GM20000 (cell line): ENCODE measurements at regions not wholly inside any gene's neighbourhood (a gene's known extent, or its start where the extent isn't known, plus 50 kb on each side); places are given as distances from the start of the nearest gene placed in this dataset.

ENCODE experiments used
- DNase-seq: peaks from one replicate; pipeline ENCODE4 v3.0.0; 2012; ENCODE audit warnings: low spot score
- CTCF ChIP-seq: IDR thresholded peaks from 2 replicates; pipeline ENCODE4 v1.5.1; 2012; ENCODE audit warnings: mild to moderate bottlenecking, control low read depth; ENCODE audit errors: extremely low read depth, missing control alignments

DNA sequence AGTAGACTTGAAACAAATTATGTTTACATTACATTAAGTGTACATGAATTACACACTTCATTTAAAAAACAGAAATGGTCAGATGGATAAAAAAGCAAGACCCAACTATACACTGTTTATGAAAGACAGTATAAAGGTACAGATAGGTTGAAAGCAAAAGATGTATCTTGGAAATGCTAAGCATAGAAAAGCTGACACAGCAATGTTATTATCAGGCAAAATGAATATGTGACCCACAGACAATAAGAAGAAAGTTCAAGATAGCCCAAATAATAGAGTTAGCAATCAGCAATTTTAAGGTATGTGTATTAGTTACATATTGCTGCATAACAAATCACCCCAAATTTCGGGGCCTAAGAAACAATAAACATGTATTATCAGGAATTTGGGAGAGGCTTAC is 153.5 kb downstream of the DHRS2 start:
- DNase-seq = no peak
- no peak for TF ChIP-seq CTCF

DNA sequence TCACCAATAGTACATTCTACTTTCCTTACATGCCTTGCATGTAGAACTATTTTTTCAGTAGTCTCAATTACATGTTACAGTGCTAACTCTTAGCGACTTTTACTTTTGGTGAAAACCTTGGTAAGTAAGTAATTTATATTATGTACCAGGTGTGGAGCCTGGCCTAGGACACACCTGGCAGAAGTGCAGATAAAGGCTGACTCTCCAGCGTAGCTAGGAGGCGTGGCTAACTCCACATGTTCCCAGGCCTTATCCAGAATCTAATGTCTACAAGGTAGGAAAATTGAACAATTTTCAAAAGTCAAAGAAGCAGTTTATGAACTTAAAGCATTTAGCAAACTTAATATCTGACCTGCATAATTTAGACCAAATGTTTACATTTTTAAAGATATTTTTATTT is 157.4 kb downstream of the DHRS2 start:
- no peak for DNase-seq
- TF ChIP-seq CTCF = no peak

GRCh38 chr14:23800811-23801210 is 152.8 kb upstream of the DHRS4 start:
- DNase-seq = no peak
- no peak for TF ChIP-seq CTCF

DNA sequence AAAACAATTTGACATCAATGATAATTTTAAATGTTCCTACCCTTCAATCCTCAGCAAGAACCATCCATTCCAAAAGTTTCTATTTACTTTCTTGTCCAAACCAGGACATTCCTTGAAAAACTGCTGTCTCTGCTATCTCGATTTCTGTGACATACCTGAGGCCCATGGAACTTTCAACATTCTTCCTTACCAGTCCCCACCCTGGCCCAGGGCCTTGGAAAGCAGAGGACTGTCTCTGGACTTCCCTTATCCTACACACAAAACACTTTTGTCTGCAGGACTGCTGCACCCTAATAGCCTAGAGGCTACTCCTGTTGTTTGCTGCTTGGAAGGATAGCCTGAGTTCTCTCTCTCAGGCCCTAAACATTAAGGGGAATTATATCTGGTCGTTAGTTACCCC is 151.8 kb upstream of the DHRS4 start:
- DNase-seq = no peak

GRCh38 chr14:23804817-23805216 is 148.8 kb upstream of the DHRS4 start:
- DNase-seq = no peak
- no peak for TF ChIP-seq CTCF

More for the DNA sequence above, 151.8 kb upstream of the DHRS4 start:
- TF ChIP-seq CTCF = no peak

GRCh38 chr14:23805761-23806160 is 147.8 kb upstream of the DHRS4 start:
- no peak for DNase-seq
- TF ChIP-seq CTCF = no peak

GRCh38 chr14:23814527-23815256 is 138.9 kb upstream of the DHRS4 start:
- DNase-seq = no peak
- no peak for TF ChIP-seq CTCF
